ENCODE measurements at regions not wholly inside any gene's neighbourhood (a gene's known extent, or its start where the extent isn't known, plus 50 kb on each side); places are given as distances from the start of the nearest gene placed in this dataset.

DNA sequence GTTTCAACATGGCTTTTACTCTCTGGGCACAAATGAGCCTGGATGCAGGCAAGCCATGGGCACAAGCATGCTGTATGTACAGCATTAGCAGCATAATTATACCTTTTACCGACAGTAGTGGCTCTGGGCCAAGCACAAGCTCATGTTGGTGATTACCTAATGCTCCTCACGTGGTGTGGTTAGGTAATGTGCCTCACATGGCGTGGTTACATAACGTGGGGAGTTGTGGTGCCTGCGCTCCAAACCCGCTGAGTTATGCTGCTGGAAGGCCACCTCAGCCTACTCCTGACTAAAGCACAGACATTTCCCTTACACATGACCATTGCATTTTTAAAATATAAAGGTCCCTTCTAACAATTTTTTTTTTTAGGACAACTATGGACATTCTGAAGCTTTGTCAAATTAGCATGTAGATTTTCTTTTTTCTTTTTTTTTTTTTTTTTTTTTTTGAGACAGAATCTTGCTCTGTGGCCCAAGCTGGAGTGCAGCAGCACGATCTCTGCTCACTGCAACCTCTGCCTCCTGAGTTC lies 794.0 kb downstream of the EFNA5 start:
- TF ChIP-seq, protein P1, sequence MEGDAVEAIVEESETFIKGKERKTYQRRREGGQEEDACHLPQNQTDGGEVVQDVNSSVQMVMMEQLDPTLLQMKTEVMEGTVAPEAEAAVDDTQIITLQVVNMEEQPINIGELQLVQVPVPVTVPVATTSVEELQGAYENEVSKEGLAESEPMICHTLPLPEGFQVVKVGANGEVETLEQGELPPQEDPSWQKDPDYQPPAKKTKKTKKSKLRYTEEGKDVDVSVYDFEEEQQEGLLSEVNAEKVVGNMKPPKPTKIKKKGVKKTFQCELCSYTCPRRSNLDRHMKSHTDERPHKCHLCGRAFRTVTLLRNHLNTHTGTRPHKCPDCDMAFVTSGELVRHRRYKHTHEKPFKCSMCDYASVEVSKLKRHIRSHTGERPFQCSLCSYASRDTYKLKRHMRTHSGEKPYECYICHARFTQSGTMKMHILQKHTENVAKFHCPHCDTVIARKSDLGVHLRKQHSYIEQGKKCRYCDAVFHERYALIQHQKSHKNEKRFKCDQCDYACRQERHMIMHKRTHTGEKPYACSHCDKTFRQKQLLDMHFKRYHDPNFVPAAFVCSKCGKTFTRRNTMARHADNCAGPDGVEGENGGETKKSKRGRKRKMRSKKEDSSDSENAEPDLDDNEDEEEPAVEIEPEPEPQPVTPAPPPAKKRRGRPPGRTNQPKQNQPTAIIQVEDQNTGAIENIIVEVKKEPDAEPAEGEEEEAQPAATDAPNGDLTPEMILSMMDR (IDR thresholded peaks at IDR 0.05; ENCODE audit: low read length) = no peak
- no peak for TF ChIP-seq EZH2 (IDR thresholded peaks at IDR 0.05; ENCODE audit: borderline replicate concordance, low read length)
